DND-41 (cell line): ENCODE measurements at regions not wholly inside any gene's neighbourhood (a gene's known extent, or its start where the extent isn't known, plus 50 kb on each side); places are given as distances from the start of the nearest gene placed in this dataset.
"Not testable (repeated sequence)": the region's sequence is repeated elsewhere in the genome, so short reads cannot be mapped to it uniquely, and the experiment has no call there.

Source experiments
- ATAC-seq: fragments of 200-7000 bp; cut with Tn5 transposase; 3 replicates; pipeline ENCODE4 v1.9.1; 2021; ENCODE audit warnings: low read depth; ENCODE audit not compliant: insufficient read depth
- DNase-seq: peaks from one replicate; pipeline ENCODE4 v3.0.0-alpha.2; 2020
- H2AFZ ChIP-seq: 2 replicates; pipeline ENCODE4 v1.6.0; 2012; ENCODE audit warnings: low read depth, low read length
- H3K27ac ChIP-seq: 2 replicates; pipeline ENCODE4 v1.5.1; 2012; ENCODE audit warnings: low read length, inconsistent platforms
- H3K27me3 ChIP-seq: fragments of 200-600 bp; sonication (generic); 2 replicates; pipeline ENCODE4 v1.6.0; 2012; ENCODE audit warnings: low read length, mild to moderate bottlenecking, inconsistent platforms; ENCODE audit not compliant: insufficient read depth, poor library complexity
- H3K36me3 ChIP-seq: 2 replicates; pipeline ENCODE4 v1.5.1; 2012; ENCODE audit warnings: low read length, inconsistent platforms; ENCODE audit not compliant: insufficient read depth
- H3K4me1 ChIP-seq: 2 replicates; pipeline ENCODE4 v1.5.1; 2012; ENCODE audit warnings: mild to moderate bottlenecking, low read length; ENCODE audit not compliant: insufficient read depth
- H3K4me2 ChIP-seq: 2 replicates; pipeline ENCODE4 v1.6.0; 2012; ENCODE audit warnings: mild to moderate bottlenecking, moderate library complexity, low read length, inconsistent platforms; ENCODE audit not compliant: insufficient read depth
- H3K4me3 ChIP-seq, 2 experiments: fragments of 200-600 bp in 1 of 2; shearing (Covaris generic) in 1 of 2; 2 replicates each; pipeline ENCODE4 v1.5.1; 2012 to 2016; ENCODE audit warnings: inconsistent platforms in 2 of 2, low read length in 2 of 2, mild to moderate bottlenecking in 2 of 2, low read depth in 1 of 2, moderate library complexity in 1 of 2
- H3K79me2 ChIP-seq: 2 replicates; pipeline ENCODE4 v1.6.0; 2012; ENCODE audit warnings: low read length, inconsistent platforms; ENCODE audit not compliant: insufficient read depth
- H3K9ac ChIP-seq: 2 replicates; pipeline ENCODE4 v1.6.0; 2012; ENCODE audit warnings: low read depth, mild to moderate bottlenecking, inconsistent platforms, low read length, moderate library complexity
- H3K9me3 ChIP-seq: 2 replicates; pipeline ENCODE4 v1.5.1; 2012; ENCODE audit warnings: low read length, moderate library complexity, mild to moderate bottlenecking, inconsistent platforms; ENCODE audit not compliant: insufficient read depth, severe bottlenecking
- H4K20me1 ChIP-seq: 2 replicates; pipeline ENCODE4 v1.6.0; 2012; ENCODE audit warnings: low read length; ENCODE audit not compliant: insufficient read depth
- CTCF ChIP-seq: IDR thresholded peaks from 2 replicates; pipeline ENCODE4 v1.5.1; 2012; ENCODE audit warnings: borderline replicate concordance, low read length, moderate library complexity, mild to moderate bottlenecking; ENCODE audit not compliant: poor library complexity, severe bottlenecking; ENCODE audit errors: extremely low read depth
- EZH2 ChIP-seq: IDR thresholded peaks from 3 replicates; pipeline ENCODE4 v1.6.1; 2012; ENCODE audit warnings: borderline replicate concordance, low read depth, mild to moderate bottlenecking, moderate library complexity, low read length, inconsistent platforms; ENCODE audit not compliant: severe bottlenecking

- Histone ChIP-seq H3K27me3 (no peaks in the 10 kb centered on the region), H2AFZ (no peak overlapping the region), H3K27ac (no peak overlapping the region), H3K9me3 (no peaks in the 10 kb centered on the region), H3K36me3 (no peaks in the 10 kb centered on the region), H3K4me2 (no peak overlapping the region), H3K9ac (no peak overlapping the region), H4K20me1 (no peaks in the 10 kb centered on the region), H3K4me3 (no peak overlapping the region), H3K4me1 (no peaks in the 10 kb centered on the region), H3K79me2 (no peaks in the 10 kb centered on the region)
- no peak for ATAC-seq
- TF ChIP-seq EZH2 = no peak
- no peak for TF ChIP-seq CTCF
- no peak for DNase-seq
These were observed 86.6 kb downstream of the MYCN start for GRCh38 chr2:16026816-16027501.

- Histone ChIP-seq H3K36me3 (no peaks in the 10 kb centered on the region), H3K4me3 (no peak overlapping the region), H3K4me1 (no peaks in the 10 kb centered on the region), H2AFZ (no peak overlapping the region), H3K9me3 (no peaks in the 10 kb centered on the region), H3K27ac (no peak overlapping the region), H3K27me3 (no peaks in the 10 kb centered on the region), H3K9ac (no peak overlapping the region), H3K79me2 (no peaks in the 10 kb centered on the region), H4K20me1 (no peaks in the 10 kb centered on the region), H3K4me2 (no peak overlapping the region)
- no peak for TF ChIP-seq EZH2
- TF ChIP-seq CTCF = no peak
- DNase-seq (no peak), ATAC-seq (no peak)
These were observed 85.7 kb downstream of the MYCN start for GRCh38 chr2:16025876-16026640.

- Histone ChIP-seq H2AFZ (no peak overlapping the region), H3K27ac (no peak overlapping the region), H4K20me1 (no peaks in the 10 kb centered on the region), H3K9ac (no peak overlapping the region), H3K9me3 (no peaks in the 10 kb centered on the region), H3K79me2 (no peaks in the 10 kb centered on the region), H3K4me2 (no peak overlapping the region), H3K36me3 (no peaks in the 10 kb centered on the region), H3K4me1 (no peaks in the 10 kb centered on the region), H3K27me3 (no peaks in the 10 kb centered on the region), H3K4me3 (no peak overlapping the region)
- no peak for ATAC-seq
- DNase-seq = no peak
- no peak for TF ChIP-seq EZH2
These were observed 85.0 kb downstream of the MYCN start for GRCh38 chr2:16025211-16025875.

- not testable (repeated sequence) for H3K36me3 ChIP-seq, H3K27me3 ChIP-seq, H3K27ac ChIP-seq, H3K4me3 ChIP-seq, DNase-seq, H4K20me1 ChIP-seq, H3K9ac ChIP-seq, H3K4me2 ChIP-seq, H3K79me2 ChIP-seq, H3K4me1 ChIP-seq, H2AFZ ChIP-seq, ATAC-seq, H3K9me3 ChIP-seq
These were observed 84.3 kb downstream of the MYCN start for GRCh38 chr2:16024628-16025027.
